GM23248 (cell line): ENCODE measurements at regions not wholly inside any gene's neighbourhood (a gene's known extent, or its start where the extent isn't known, plus 50 kb on each side); places are given as distances from the start of the nearest gene placed in this dataset.

Experiments used
- EZH2 ChIP-seq: fragments of 200-600 bp; sonication (generic); IDR thresholded peaks from 2 replicates; pipeline ENCODE4 v1.6.1; 2018; ENCODE audit warnings: antibody characterized with exemption, mild to moderate bottlenecking; ENCODE audit not compliant: insufficient read depth, poor library complexity, severe bottlenecking
- EZH2phosphoT487 ChIP-seq: fragments of 200-600 bp; sonication (generic); IDR thresholded peaks from 2 replicates; pipeline ENCODE4 v1.6.1; 2018; ENCODE audit warnings: antibody characterized with exemption, moderate library complexity, mild to moderate bottlenecking, low read depth; ENCODE audit not compliant: insufficient read depth

DNA sequence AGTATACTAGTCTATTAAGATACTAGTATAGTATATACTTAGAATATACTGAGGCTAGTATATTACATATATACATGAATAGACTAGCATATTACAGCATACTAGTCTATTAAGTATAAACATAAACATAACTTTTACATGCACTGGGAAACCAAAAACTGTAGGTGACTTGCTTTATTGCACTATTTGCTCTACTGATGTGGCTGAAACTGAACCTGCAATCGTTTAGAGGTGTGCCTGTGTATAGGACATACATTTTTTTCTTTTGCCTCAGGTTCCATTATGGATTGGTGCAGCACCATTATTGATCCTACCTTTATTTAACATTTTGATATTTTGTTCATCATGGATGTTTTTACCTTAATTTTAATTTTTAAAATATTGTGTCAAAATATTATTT, 143.2 kb upstream of the RGS6 start:
- no peak for TF ChIP-seq EZH2phosphoT487
- no peak for TF ChIP-seq EZH2
